ENCODE measurements at regions not wholly inside any gene's neighbourhood (a gene's known extent, or its start where the extent isn't known, plus 50 kb on each side); places are given as distances from the start of the nearest gene placed in this dataset.

DNA sequence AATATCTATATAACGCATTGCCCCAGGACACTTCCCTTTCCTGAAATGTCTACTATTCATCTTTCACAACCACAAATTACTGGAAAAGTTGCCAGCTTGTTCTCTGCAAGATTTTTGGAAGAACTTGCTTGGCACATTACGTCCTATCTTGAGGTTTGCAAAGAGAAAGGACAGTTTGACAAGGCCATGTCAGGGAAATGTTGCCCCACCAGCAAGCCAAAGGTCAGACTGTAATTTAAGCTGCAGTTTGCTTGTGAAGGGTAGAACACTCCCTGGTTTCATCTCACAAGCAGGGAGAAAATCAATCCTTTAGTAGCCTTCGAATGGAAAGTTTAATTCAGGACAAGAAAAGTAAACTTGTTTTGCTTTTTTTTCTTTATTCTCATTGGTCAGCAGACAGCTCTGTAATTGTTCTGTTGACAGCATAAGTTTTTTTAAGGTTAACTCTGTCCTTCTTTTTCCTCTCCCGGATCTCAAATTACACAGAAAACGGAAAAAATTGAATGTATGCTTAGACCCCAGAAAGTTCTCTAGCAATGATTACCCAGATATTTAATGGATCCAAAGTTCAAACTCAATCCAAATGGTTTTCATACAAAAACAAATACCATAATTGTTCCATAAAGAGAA, 541.8 kb upstream of the NRSN1 start:
- no peaks in the 10 kb centered on the region for H3K79me2 ChIP-seq (ENCODE audit: insufficient read depth, low read length)
- no peaks in the 10 kb centered on the region for H3K9me2 ChIP-seq (replicated peaks; ENCODE audit: low read depth, low read length)

DNA sequence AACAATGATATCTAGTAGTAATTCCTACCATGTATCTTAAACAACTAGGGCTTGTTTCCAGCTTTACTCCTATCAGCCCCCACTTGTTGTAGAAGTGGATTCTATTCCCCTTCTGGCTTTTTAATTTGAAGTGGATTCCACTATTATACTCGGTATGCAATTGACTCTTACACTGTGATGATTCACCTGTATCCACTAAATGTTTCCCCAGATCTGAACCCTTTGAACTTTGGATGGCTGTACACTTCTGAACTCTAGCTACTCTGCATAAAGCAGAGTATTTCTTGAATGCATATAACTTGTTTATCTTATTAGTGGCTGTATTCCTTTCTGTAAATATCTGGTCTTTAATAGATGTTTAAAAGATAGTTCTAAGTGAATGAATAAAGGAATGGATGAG, 538.4 kb upstream of the NRSN1 start:
- no peak overlapping the region for H2AFZ ChIP-seq (ENCODE audit: low read length)
- H3K27me3 ChIP-seq (ENCODE audit: insufficient read depth, low read length, poor library complexity, severe bottlenecking) = no peaks in the 10 kb centered on the region
- H3K9ac ChIP-seq (ENCODE audit: low read depth, low read length, poor library complexity, severe bottlenecking) = no peak overlapping the region
- TF ChIP-seq, protein P1, sequence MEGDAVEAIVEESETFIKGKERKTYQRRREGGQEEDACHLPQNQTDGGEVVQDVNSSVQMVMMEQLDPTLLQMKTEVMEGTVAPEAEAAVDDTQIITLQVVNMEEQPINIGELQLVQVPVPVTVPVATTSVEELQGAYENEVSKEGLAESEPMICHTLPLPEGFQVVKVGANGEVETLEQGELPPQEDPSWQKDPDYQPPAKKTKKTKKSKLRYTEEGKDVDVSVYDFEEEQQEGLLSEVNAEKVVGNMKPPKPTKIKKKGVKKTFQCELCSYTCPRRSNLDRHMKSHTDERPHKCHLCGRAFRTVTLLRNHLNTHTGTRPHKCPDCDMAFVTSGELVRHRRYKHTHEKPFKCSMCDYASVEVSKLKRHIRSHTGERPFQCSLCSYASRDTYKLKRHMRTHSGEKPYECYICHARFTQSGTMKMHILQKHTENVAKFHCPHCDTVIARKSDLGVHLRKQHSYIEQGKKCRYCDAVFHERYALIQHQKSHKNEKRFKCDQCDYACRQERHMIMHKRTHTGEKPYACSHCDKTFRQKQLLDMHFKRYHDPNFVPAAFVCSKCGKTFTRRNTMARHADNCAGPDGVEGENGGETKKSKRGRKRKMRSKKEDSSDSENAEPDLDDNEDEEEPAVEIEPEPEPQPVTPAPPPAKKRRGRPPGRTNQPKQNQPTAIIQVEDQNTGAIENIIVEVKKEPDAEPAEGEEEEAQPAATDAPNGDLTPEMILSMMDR (conservative IDR thresholded peaks at IDR 0.05; ENCODE audit: low read length) = no peak
- TF ChIP-seq EZH2phosphoT487 (IDR thresholded peaks at IDR 0.05; ENCODE audit: borderline replicate concordance) = no peak
- H3K4me3 ChIP-seq (ENCODE audit: low read length, poor library complexity, severe bottlenecking) = no peak overlapping the region
- no peaks in the 10 kb centered on the region for H3K9me3 ChIP-seq (ENCODE audit: insufficient read depth, low read depth, low read length)
- no peaks in the 10 kb centered on the region for H3K36me3 ChIP-seq (ENCODE audit: insufficient read depth, low read length)
- H3F3A ChIP-seq (ENCODE audit: low read depth) = no peaks in the 10 kb centered on the region
- H3K9me2 ChIP-seq (replicated peaks; ENCODE audit: low read depth, low read length) = no peaks in the 10 kb centered on the region
- H3K4me2 ChIP-seq (ENCODE audit: low read depth, low read length, poor library complexity, severe bottlenecking) = no peak overlapping the region
- H3K79me2 ChIP-seq (ENCODE audit: insufficient read depth, low read length) = no peaks in the 10 kb centered on the region
- H4K20me1 ChIP-seq (ENCODE audit: insufficient read depth, low read length, poor library complexity, severe bottlenecking) = no peaks in the 10 kb centered on the region
- no peaks in the 10 kb centered on the region for H3K4me1 ChIP-seq (ENCODE audit: insufficient read depth, low read length, poor library complexity, severe bottlenecking)

More for the DNA sequence above, 541.8 kb upstream of the NRSN1 start:
- Histone ChIP-seq H3K4me2 (ENCODE audit: low read depth, low read length, poor library complexity, severe bottlenecking) (no peak overlapping the region), H3K4me1 (ENCODE audit: insufficient read depth, low read length, poor library complexity, severe bottlenecking) (no peaks in the 10 kb centered on the region), H3F3A (ENCODE audit: low read depth) (no peaks in the 10 kb centered on the region), H3K27me3 (ENCODE audit: insufficient read depth, low read length, poor library complexity, severe bottlenecking) (no peaks in the 10 kb centered on the region), H2AFZ (ENCODE audit: low read length) (no peak overlapping the region), H3K36me3 (ENCODE audit: insufficient read depth, low read length) (no peaks in the 10 kb centered on the region), H3K9me3 (ENCODE audit: insufficient read depth, low read depth, low read length) (no peaks in the 10 kb centered on the region), H3K9ac (ENCODE audit: low read depth, low read length, poor library complexity, severe bottlenecking) (no peak overlapping the region), H4K20me1 (ENCODE audit: insufficient read depth, low read length, poor library complexity, severe bottlenecking) (no peaks in the 10 kb centered on the region), H3K4me3 (ENCODE audit: low read length, poor library complexity, severe bottlenecking) (no peak overlapping the region)
- TF ChIP-seq, protein P1 (conservative IDR thresholded peaks at IDR 0.05; ENCODE audit: low read length) = no peak
- TF ChIP-seq EZH2phosphoT487 (IDR thresholded peaks at IDR 0.05; ENCODE audit: borderline replicate concordance) = no peak

- no peak for TF ChIP-seq EZH2phosphoT487 (IDR thresholded peaks at IDR 0.05; ENCODE audit: borderline replicate concordance)
- TF ChIP-seq, protein P1 (conservative IDR thresholded peaks at IDR 0.05; ENCODE audit: low read length) = no peak
- Histone ChIP-seq H3K9me2 (replicated peaks; ENCODE audit: low read depth, low read length) (no peaks in the 10 kb centered on the region), H3K4me3 (ENCODE audit: low read length, poor library complexity, severe bottlenecking) (no peak overlapping the region), H3K79me2 (ENCODE audit: insufficient read depth, low read length) (no peaks in the 10 kb centered on the region), H3K4me1 (ENCODE audit: insufficient read depth, low read length, poor library complexity, severe bottlenecking) (no peaks in the 10 kb centered on the region), H3K27me3 (ENCODE audit: insufficient read depth, low read length, poor library complexity, severe bottlenecking) (no peaks in the 10 kb centered on the region), H3K9me3 (ENCODE audit: insufficient read depth, low read depth, low read length) (no peaks in the 10 kb centered on the region), H2AFZ (ENCODE audit: low read length) (no peak overlapping the region), H4K20me1 (ENCODE audit: insufficient read depth, low read length, poor library complexity, severe bottlenecking) (no peaks in the 10 kb centered on the region), H3K9ac (ENCODE audit: low read depth, low read length, poor library complexity, severe bottlenecking) (no peak overlapping the region), H3F3A (ENCODE audit: low read depth) (no peaks in the 10 kb centered on the region), H3K4me2 (ENCODE audit: low read depth, low read length, poor library complexity, severe bottlenecking) (no peak overlapping the region), H3K36me3 (ENCODE audit: insufficient read depth, low read length) (no peaks in the 10 kb centered on the region)
These were observed 536.2 kb upstream of the NRSN1 start for GRCh38 chr6:23589811-23590210.

Measured in Loucy (cell line).